ENCODE measurements at regions not wholly inside any gene's neighbourhood (a gene's known extent, or its start where the extent isn't known, plus 50 kb on each side); places are given as distances from the start of the nearest gene placed in this dataset.

GRCh38 chr10:3838460-3839437, 53.7 kb upstream of the KLF6 start:
- Mint-ChIP-seq H3K27me3 (ENCODE audit: insufficient read depth, unreplicated experiment) (no peaks in the 10 kb centered on the region), H3K27ac (ENCODE audit: low read depth, unreplicated experiment) (no peak overlapping the region), H3K4me1 (ENCODE audit: insufficient read depth, unreplicated experiment) (peaks cover 6% of the 10 kb centered on the region), H3K36me3 (ENCODE audit: insufficient read depth, unreplicated experiment) (no peaks in the 10 kb centered on the region), H3K9me3 (ENCODE audit: unreplicated experiment) (no peaks in the 10 kb centered on the region), H3K4me3 (ENCODE audit: unreplicated experiment) (no peak overlapping the region)
- DNase-seq (ENCODE audit: unreplicated experiment), result no peak
- POLR2A ChIA-PET, result interaction anchor here (0.5 to 5.1 kb wide), 4 partner anchors 10 to 959 kb away, joined by 3 to 22 read pairs (median 4); no protein-coding TSS in a partner anchor
- TF ChIP-seq, protein P1, sequence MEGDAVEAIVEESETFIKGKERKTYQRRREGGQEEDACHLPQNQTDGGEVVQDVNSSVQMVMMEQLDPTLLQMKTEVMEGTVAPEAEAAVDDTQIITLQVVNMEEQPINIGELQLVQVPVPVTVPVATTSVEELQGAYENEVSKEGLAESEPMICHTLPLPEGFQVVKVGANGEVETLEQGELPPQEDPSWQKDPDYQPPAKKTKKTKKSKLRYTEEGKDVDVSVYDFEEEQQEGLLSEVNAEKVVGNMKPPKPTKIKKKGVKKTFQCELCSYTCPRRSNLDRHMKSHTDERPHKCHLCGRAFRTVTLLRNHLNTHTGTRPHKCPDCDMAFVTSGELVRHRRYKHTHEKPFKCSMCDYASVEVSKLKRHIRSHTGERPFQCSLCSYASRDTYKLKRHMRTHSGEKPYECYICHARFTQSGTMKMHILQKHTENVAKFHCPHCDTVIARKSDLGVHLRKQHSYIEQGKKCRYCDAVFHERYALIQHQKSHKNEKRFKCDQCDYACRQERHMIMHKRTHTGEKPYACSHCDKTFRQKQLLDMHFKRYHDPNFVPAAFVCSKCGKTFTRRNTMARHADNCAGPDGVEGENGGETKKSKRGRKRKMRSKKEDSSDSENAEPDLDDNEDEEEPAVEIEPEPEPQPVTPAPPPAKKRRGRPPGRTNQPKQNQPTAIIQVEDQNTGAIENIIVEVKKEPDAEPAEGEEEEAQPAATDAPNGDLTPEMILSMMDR (IDR thresholded peaks at IDR 0.05; ENCODE audit: unreplicated experiment), result no peak
- intact Hi-C loops (cut with micrococcal nuclease), result no loop called here
- no TSS peak for BruUV-seq (replicated peaks)
- CTCF ChIA-PET, result interaction anchor here (0.6 kb wide), 1 partner anchor 372 kb away, joined by 3 read pairs; no protein-coding TSS in a partner anchor

GRCh38 chr10:3837647-3838459, 52.8 kb upstream of the KLF6 start:
- TF ChIP-seq, protein P1 (IDR thresholded peaks at IDR 0.05; ENCODE audit: unreplicated experiment), result no peak
- Mint-ChIP-seq H3K27me3 (ENCODE audit: insufficient read depth, unreplicated experiment) (no peaks in the 10 kb centered on the region), H3K4me1 (ENCODE audit: insufficient read depth, unreplicated experiment) (peaks cover 6% of the 10 kb centered on the region), H3K9me3 (ENCODE audit: unreplicated experiment) (no peaks in the 10 kb centered on the region), H3K4me3 (ENCODE audit: unreplicated experiment) (no peak overlapping the region), H3K36me3 (ENCODE audit: insufficient read depth, unreplicated experiment) (no peaks in the 10 kb centered on the region), H3K27ac (ENCODE audit: low read depth, unreplicated experiment) (no peak overlapping the region)
- no TSS peak for BruUV-seq (replicated peaks)
- CTCF ChIA-PET, result interaction anchor here (0.6 kb wide), 1 partner anchor 371 kb away, joined by 3 read pairs; no protein-coding TSS in a partner anchor
- POLR2A ChIA-PET, result interaction anchor here (0.5 to 5.1 kb wide), 4 partner anchors 9 to 960 kb away, joined by 3 to 22 read pairs (median 4); no protein-coding TSS in a partner anchor
- intact Hi-C loops (cut with micrococcal nuclease), result no loop called here
- DNase-seq (ENCODE audit: unreplicated experiment), result no peak

GRCh38 chr10:3836222-3836820, 51.3 kb upstream of the KLF6 start:
- intact Hi-C loops (cut with micrococcal nuclease), result no loop called here
- Mint-ChIP-seq H3K27me3 (ENCODE audit: insufficient read depth, unreplicated experiment) (no peaks in the 10 kb centered on the region), H3K4me3 (ENCODE audit: unreplicated experiment) (no peak overlapping the region), H3K4me1 (ENCODE audit: insufficient read depth, unreplicated experiment) (peaks cover 6% of the 10 kb centered on the region), H3K27ac (ENCODE audit: low read depth, unreplicated experiment) (no peak overlapping the region), H3K9me3 (ENCODE audit: unreplicated experiment) (no peaks in the 10 kb centered on the region), H3K36me3 (ENCODE audit: insufficient read depth, unreplicated experiment) (no peaks in the 10 kb centered on the region)
- ChIA-PET CTCF (no interaction called here), POLR2A (interaction anchor here (0.9 to 5.1 kb wide), 4 partner anchors 11 to 51 kb away, joined by 3 to 22 read pairs (median 6); partner anchors contain the start of gene KLF6)
- no TSS peak for BruUV-seq (replicated peaks)
- no peak for DNase-seq (ENCODE audit: unreplicated experiment)
- TF ChIP-seq, protein P1 (IDR thresholded peaks at IDR 0.05; ENCODE audit: unreplicated experiment), result no peak
